HG03139 (cell line): ENCODE measurements at regions not wholly inside any gene's neighbourhood (a gene's known extent, or its start where the extent isn't known, plus 50 kb on each side); places are given as distances from the start of the nearest gene placed in this dataset.
"Not testable (repeated sequence)": the region's sequence is repeated elsewhere in the genome, so short reads cannot be mapped to it uniquely, and the experiment has no call there.

ENCODE experiments used
- ATAC-seq: cut with Tn5 transposase; IDR thresholded peaks from one replicate; pipeline ENCODE4 v1.9.1; 2021; ENCODE audit not compliant: unreplicated experiment

DNA sequence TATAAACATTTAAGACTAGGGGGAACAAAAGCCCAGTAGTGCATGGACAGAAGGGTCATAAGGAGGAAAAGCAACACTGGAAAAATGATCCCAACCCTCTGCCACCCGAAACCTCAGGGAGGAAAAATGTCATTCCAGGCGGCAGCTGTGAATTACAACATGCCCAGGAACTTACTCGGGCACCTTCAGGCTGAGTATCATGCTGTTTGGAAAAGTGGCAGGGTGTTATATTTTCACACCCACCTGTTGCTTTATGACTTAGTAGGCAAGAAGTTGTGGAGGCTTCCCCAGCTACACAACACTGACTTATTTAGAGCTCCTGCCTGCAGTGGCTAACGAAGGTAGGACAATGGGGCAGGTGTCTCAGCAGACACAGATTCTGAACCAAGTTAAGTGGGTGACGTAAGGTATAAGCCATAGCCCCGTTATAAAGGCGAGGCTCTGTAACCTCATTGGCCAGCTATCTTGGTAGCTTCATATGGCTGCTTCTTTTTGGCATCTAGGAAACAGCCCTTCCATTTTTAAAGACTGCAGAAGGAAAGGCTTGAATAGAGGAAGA lies 96.1 kb upstream of the IFNG-AS1 start:
- no peak for ATAC-seq

DNA sequence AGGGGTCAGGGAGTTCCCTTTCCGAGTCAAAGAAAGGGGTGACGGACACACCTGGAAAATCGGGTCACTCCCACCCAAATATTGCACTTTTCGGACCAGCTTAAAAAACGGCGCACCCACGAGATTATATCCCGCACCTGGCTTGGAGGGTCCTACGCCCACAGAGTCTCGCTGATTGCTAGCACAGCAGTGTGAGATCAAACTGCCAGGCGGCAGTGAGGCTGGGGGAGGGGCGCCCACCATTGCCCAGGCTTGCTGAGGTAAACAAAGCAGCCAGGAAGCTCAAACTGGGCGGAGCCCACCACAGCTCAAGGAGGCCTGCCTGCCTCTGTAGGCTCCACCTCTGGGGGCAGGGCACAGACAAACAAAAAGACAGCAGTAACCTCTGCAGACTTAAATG lies 88.8 kb upstream of the IFNG-AS1 start:
- not testable (repeated sequence) for ATAC-seq

DNA sequence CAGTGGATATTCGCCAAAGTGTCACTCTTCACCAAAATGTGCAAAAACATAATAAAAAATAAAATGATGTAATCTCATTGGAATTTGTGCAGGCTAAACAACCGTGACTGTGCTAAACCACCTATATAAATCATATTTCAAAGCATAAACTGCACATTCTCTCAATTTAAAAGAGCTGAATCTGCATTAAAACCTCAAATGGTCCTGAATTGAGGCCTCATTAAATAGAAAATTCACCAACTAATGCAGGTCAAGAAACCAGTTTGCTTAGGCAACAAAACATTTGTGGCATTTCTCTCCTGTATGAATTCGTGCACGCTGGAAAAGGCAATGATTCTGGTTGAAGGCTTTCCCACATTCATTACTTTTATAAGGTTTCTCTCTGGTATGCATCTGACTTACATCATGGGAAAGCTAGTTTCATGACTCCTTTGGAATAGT lies 80.1 kb upstream of the IFNG-AS1 start:
- no peak for ATAC-seq

DNA sequence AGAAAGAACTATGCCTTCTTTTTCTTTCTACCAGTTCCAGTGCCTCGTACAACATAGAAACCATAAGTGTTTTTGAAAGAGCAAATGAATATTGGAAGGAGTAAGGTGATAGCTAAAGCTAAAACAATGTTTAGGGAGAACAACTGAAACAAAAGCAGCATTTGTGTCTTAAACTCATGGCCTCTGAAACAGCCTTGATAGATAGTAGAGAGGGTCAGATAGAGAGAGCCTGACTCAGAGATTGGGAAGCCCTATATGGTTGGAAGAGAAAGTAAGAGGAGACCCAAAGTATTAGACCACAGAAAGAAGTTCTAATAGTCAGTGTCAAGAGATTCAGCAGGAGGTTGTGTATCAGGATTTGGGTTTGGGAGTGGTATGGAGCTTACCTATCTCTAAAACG lies 79.6 kb upstream of the IFNG-AS1 start:
- no peak for ATAC-seq

DNA sequence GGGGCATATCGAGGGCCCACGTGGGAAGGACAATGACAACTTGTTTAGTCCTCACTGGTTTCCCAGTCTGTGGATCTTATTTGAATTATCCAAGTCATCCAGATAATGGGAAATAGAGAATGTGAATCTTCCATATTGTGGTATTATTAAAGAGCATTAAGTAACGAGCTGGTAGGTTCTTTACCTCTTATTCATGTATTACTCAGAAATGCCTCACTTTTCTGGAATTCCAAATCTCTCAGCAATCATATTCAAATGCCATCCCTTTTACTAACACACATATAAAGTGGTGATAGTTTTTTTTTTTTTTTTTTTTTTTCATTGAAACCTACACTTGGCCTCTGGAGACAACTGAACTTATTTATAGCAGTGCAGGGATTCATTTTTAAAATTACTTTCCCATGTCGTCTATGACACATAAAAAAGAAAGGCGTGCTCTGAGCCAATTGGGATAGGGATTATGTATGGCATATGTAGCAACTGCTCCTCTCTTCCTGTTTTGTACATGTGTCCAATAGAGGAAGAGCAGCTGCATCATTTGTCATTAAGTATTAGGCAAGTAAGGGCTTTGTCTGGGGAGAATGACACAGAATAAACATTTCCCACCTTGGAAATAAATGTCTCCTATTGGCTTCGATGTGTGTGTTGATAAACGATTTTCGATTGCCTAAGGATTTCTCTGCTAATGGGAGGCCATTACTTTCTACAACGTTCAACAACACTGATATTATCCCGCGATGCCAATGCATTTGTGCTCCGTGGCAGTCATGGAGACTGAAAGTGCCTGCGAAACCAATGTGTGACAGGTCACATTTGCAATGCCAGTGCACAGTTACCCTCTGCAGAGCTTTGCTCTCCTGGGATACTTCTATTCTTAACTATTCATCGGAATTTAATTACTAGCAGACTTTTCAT lies 78.6 kb upstream of the IFNG-AS1 start:
- ATAC-seq, result no peak

DNA sequence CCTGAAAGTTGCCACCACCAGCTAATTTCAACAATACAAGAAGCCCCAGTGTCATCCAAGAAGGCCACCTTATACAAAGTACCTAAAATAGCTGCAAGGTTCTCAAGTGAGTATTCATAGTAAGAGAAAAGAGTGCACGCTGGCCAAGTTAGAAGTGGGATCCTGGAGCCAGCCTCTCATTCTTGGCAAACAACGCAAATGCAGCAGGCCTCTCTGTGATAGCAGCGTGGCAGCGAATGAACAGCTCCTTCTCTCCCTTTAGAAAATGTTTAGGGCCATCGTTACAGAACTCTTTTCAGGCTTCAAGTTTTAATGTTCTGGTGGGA lies 78.0 kb upstream of the IFNG-AS1 start:
- no peak for ATAC-seq

DNA sequence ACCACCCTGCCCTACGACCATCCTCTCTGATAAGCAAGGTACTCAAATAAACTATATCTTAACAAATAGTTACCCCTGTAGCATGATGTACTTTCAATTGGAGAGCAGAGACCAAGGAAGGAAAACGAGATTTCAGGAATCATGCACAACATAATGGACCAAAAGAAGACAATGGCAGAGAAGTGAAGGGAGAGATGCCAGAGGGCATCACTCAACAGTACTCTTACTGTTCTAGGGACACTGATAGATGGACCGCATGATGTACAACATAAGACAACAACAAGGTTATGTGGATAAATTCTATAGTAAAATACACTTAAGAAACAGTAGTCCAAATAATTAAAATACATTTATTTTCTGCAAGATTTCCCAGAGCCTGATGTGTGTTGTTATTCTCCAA lies 77.5 kb upstream of the IFNG-AS1 start:
- no peak for ATAC-seq

DNA sequence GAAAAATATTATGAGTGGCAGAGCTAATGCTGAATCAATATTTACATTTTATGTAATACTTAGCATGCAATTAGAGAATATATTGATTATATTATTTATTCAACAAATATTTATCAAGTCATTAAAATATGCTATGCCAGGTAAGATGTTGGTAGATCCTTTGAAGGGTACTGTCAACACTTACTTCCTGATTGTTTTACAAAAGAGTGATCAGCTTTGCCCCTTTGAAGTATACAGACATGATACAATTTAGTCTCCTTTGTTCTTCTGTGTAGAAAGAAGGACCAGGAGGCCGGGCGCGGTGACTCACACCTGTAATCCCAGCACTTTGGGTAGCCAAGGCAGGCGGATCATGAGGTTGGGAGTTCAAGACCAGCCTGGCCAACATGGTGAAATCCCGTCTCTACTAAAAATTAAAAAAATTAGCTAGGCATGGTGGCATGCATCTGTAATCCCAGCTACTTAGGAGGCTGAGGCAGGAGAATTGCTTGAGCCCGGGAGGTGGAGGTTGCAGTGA lies 73.9 kb upstream of the IFNG-AS1 start:
- no peak for ATAC-seq

DNA sequence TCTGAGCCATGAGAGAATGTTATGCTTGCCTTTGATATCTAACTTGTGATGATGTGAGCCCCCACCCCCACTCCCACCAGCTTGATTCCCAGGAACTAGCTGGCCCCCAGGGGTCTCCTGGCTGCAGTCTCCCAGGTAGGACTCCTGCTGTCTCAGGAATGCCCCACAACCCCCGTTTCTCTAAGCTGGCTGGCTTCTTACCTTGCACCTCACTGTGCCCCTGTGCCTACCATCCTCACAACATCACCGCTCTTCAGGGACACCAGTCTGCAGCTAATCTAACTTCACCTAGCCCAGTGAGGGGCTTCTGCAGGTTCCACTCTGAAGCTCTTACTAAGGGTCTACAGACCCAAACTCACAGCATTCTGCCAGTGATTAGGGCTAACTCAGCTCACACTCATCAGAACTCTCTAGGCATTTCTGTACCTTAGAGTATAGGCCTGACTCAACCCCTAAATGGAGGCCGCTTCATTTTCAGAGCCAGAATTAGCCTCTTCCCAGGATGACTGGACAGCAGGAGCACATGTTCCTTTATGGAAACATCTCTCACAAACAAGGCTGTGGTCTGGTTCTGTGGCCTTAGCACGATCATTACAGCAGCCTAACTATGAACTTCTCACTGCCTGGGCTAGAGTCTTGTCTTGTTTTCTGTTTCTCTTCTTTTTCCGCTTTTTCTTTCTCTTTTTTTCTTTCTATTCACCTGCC lies 72.8 kb upstream of the IFNG-AS1 start:
- ATAC-seq, result no peak

DNA sequence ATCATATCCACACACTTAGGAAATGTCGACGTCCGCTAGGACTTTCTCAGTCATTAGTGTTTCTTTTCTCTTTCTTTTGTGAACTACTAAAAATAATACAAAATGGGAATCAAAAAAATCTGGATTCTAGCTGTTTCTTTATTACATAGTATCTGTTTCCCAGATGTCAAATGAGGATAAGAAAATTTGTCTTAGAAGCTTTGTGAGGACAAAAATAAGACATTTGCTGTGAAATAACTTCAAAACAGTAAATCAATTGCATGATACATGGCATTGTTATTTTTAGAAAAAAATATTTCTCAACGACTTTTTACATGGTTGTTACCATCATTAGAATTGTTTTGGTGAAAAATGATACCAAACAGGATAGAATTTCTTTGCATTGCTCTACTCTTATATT lies 71.4 kb upstream of the IFNG-AS1 start:
- no peak for ATAC-seq

DNA sequence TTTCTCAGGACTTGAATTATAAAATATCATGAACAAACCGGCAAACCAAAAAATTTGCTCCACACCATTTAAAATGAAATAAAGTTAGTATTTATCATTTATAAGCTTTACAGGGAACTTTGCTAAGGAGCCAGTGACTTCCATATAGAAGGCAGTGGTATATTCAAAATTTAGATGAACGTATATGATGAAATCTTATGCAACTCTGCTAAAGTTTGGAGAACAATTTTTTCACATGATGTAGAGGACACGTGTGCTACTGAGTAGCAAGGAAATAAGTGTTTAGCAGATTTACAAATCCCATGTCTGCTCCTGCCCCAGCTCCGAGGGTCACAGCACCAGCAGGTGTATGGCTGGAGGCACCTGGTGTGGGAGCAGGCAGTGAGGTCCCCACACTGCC lies 70.8 kb upstream of the IFNG-AS1 start:
- ATAC-seq, result no peak

DNA sequence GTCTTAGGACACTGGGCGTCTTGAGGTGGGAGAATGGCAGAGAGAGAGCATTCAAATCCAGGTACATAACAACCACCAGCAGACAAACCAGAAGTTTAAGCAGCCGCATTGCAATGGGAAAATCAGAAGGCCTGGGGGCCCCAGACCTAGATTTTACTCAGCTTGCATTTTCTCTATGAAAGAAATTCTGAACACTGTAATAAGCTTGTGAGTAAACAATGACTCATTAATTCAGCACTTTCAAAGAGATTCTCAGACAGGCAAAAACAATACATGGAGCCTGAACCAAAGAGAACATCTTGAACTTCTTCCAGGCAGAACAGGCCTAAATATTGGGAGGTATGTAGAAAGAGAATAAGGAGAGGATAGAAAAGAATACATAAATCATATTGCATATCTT lies 69.8 kb upstream of the IFNG-AS1 start:
- ATAC-seq, result no peak

DNA sequence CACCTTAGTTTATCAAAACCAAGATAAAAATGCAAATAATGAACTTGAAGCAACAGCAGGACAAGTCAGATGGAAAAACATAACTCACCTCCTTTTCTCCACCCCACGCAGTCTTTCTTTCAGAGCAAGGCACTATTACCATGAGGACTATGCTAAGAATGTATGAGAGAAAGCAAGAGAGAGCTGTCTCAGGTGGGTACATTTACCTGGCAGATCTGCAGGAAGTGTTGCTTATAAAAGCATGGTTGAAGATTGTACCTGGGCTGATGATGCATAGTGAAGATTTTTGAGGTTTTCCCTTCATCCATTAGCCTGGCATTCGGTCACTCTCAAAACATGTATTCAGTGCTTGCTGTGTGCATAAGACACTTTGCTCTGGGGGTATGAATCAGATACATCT lies 68.8 kb upstream of the IFNG-AS1 start:
- no peak for ATAC-seq

DNA sequence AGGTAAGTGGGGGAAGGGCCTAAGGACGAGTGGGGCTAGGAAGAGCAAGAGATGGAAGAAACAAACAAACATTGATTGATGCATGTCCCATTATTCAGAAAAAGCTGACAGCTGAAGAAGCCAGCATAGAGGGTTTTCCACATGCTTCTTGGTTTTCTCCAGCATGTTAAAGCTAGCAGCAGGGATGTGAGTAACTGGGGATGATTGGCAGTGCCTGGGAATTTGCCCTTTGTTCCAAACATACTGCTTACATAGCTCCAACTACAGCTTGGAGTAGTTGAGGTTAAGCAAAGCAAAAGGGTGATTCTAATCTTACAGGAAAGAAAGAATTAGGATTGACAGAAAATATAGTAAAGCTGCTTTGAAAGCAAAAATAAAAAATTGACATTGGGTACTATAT lies 68.0 kb upstream of the IFNG-AS1 start:
- ATAC-seq, result no peak

DNA sequence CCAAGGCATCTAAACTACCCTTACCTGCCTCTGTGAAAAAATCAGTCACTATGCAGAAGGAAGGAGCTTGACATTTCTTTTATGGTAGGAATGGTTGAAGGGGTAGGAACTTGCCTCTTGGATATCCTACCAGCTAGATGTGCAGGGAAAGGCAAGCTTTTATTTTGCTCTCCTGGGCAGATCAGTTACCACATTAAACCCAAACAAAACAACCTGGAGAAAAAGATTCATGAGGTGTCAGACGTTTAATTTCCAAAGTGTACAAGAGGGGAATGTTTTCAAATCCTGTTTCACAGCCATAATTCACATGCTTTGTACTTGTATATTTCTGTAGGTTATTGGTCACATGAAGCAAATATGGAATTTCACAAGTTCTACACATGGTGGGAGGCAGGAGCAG lies 67.0 kb upstream of the IFNG-AS1 start:
- ATAC-seq, result no peak

DNA sequence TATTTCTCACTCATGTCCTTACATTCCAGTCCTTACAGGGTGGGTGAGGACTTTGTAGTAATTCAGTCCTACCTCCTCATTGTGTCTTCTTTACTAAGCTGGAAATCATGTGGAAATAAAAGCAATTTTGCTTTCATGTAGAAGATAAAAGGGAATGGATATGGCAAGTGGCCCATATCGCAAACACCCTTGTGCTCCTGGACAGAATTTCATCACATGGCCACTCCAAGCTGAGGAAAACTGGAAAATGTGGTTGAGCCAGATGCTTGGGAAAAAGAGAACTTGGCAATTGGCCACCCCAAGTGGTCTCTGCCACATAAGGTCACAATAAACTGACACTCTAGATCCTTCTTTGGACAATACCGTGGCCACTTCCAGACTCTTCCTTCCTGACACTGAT lies 64.2 kb upstream of the IFNG-AS1 start:
- ATAC-seq, result no peak

DNA sequence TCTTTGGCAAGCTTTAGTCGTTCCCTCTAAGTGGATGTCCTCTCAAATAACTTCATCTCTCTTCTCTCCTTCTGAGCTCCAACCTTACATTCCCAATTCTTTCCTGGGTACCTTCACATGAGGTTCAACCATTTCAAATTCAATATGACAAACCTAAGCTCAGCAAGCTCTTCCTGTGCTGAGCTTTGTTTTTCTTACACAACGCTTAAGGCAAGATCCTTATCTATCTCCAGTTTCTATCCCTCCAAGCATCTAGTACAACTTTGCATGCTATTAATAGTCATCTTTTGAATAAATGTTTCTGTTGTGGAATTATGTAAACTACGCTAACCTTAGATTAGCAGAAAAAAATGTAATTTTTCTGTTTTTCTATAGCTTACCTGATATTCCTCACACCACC lies 63.7 kb upstream of the IFNG-AS1 start:
- no peak for ATAC-seq

DNA sequence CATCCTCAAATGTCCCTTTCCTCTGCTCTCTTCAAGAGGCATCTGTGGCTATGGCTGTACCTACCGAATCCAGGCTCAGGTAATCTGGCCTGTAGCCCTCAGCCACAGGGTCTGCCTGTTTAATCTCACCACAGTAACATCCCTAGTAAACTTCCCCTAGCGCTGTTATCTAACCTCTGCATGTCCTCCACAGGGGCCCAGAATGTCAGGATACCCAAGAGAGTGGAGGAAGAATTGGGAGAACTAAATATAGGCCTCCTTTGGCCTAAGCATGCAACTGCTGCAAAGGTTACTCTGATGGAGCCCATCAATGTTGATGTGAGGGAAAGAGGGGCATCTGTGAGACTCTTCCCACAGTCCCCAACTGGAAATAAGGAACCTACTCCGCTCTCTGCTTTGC lies 63.2 kb upstream of the IFNG-AS1 start:
- ATAC-seq, result no peak

DNA sequence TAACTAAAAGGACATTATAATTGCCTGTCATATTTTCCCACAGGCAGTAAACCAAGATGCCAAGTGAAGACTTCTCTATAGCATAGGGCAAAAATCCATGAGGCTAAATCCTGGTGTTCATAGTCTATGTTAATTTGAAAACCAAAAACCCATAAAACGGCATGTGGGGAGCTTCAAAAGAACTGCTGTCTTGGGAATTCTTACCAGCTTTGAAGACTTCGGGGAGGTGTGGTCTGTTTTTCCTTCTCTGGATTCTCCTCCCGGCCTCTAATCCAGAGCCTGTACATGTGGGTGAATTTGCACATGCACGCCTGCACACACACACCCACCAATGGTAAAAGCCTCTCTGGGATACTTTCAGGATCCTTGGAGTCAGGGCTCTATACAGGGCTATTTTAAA lies 61.9 kb upstream of the IFNG-AS1 start:
- ATAC-seq, result no peak

DNA sequence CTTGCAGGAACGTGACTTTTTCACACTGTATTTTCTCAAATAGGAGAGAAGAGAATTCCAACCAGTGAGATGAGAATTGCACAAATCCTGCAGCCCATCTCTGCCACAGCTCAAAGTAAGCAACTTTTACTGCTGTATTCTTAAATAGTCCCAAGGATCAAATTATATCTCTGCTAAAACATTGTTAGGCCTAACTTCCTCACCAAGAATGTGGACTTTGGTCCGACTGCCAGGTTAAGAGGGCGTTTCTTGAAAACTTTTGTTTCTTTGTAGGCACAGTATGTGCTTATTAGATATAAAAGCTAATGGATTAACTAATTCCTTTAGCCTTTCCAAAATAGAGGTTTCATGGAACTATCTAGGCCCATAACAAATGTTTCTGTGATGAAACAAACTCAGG lies 61.4 kb upstream of the IFNG-AS1 start:
- ATAC-seq, result no peak

DNA sequence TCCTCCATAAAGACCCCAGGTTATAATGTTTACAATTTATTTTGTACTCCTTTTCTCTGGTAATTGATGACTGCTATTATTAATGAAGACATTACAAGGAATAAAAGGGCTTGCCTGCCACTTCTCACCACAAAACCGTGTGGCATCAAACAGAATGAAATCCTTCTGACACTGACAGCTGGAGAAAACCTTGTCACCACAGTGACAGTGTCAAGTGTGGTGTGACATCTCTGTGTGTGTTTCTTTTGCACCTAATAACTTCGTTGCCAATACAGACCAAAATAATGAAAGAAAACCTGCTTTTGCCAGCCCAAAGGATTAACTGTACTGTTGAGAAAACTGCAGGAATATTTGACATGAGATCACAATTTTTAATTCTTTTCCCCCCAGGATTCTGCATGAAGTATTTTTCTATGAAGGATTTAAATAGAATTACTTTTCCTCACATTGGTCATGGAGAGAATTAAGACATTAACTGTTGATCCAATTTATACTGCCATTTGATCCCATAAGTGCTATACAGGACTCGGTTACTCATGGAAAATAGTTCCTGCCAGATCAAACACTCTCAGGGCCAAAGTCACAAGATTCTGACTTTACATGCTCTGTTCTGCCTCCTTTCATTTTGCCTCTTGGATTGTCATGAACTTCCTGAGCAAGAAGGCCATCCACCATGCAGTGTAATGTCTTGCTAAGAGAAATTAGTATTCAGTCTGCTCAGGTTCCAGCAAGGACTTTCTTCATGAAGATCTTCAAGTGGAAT lies 60.4 kb upstream of the IFNG-AS1 start:
- no peak for ATAC-seq
